GM12878 (cell line): ENCODE measurements at regions not wholly inside any gene's neighbourhood (a gene's known extent, or its start where the extent isn't known, plus 50 kb on each side); places are given as distances from the start of the nearest gene placed in this dataset.

Experiments used
- BHLHE40 ChIP-seq, 2 experiments: fragments of 450-650 bp in 1 of 2; IDR thresholded peaks; 2 replicates each; pipeline ENCODE4 v1.6.1; 2011 to 2017; ENCODE audit warnings: low read depth in 2 of 2, borderline replicate concordance in 1 of 2, improper control_type of control experiment in 1 of 2, low read length in 1 of 2, mild to moderate bottlenecking in 1 of 2
- CTCF ChIP-seq, 3 experiments: IDR thresholded peaks in 2 of 3; conservative IDR thresholded peaks in 1 of 3; 2 replicates each; pipeline ENCODE4 v1.5.1; 2011; ENCODE audit warnings: low read depth in 3 of 3, low read length in 3 of 3, mild to moderate bottlenecking in 3 of 3, control low read depth in 2 of 3, moderate library complexity in 2 of 3, inconsistent platforms in 1 of 3, mixed read lengths in 1 of 3; ENCODE audit not compliant: control insufficient read depth in 2 of 3, insufficient read depth in 1 of 3; ENCODE audit errors: extremely low read depth in 1 of 3
- ESRRA ChIP-seq: IDR thresholded peaks from 2 replicates; pipeline ENCODE4 v1.6.1; 2012; ENCODE audit warnings: mild to moderate bottlenecking, low read length, improper control_type of control experiment
- FOXK2 ChIP-seq: fragments of 450-650 bp; IDR thresholded peaks from 2 replicates; pipeline ENCODE4 v1.6.1; 2017; ENCODE audit warnings: mild to moderate bottlenecking, moderate library complexity
- NFYA ChIP-seq: IDR thresholded peaks from 2 replicates; pipeline ENCODE4 v1.6.1; 2011; ENCODE audit warnings: low read depth, mild to moderate bottlenecking, low read length, improper control_type of control experiment, borderline replicate concordance
- POLR2AphosphoS5 ChIP-seq: IDR thresholded peaks from 2 replicates; pipeline ENCODE4 v1.6.1; 2011; ENCODE audit warnings: mild to moderate bottlenecking, low read length, inconsistent platforms
- RELA ChIP-seq: fragments of 450-650 bp; IDR thresholded peaks from 2 replicates; pipeline ENCODE4 v1.8.0; 2014; ENCODE audit warnings: borderline replicate concordance; ENCODE audit not compliant: partially characterized antibody
- REST ChIP-seq: IDR thresholded peaks from 2 replicates; pipeline ENCODE4 v1.6.1; 2012; ENCODE audit warnings: mild to moderate bottlenecking, low read depth, low read length
- SRF ChIP-seq, 2 experiments: IDR thresholded peaks; 2 replicates each; pipeline ENCODE4 v1.6.1; 2011; ENCODE audit warnings: low read depth in 2 of 2, low read length in 2 of 2, mild to moderate bottlenecking in 1 of 2, moderate library complexity in 1 of 2
- TARDBP ChIP-seq: IDR thresholded peaks from 2 replicates; pipeline ENCODE4 v1.6.1; 2016; ENCODE audit warnings: borderline replicate concordance
- ZZZ3 ChIP-seq: IDR thresholded peaks from 2 replicates; pipeline ENCODE4 v1.6.1; 2011; ENCODE audit warnings: low read depth; ENCODE audit not compliant: control insufficient read depth, insufficient read length

DNA sequence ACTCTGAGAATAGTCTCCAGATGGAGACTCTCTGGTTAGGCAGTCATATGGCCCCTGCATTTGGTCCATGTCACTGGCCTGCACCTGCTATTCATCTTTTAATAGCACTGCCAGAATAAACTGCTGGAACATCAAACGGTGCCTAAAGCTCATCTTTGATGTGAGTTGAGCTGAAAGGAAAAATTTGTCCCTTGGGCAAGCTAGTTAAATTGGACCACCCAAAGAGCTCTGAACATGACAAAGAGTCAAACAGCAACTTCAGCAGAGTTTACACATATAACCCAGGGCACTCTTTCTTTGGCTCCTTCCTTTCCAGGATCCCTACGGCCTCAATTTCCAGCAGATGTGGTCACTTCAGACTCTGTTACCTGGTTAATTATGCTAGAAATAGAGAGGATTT is 269.9 kb downstream of the RPL10L start:
- TF ChIP-seq ESRRA (no peak), CTCF (IDR thresholded peaks at IDR 0.05 in 2 of 3, conservative IDR thresholded peaks at IDR 0.05 in 1 of 3; ENCODE audit: control insufficient read depth in 2 of 3, extremely low read depth in 1 of 3, insufficient read depth in 1 of 3, low read depth in 3 of 3, low read length in 3 of 3) (no peak), BHLHE40 (IDR thresholded peaks at IDR 0.05; ENCODE audit: borderline replicate concordance in 1 of 2, low read depth in 2 of 2, low read length in 1 of 2) (no peak), RELA (no peak), POLR2AphosphoS5 (no peak), TARDBP (no peak), SRF (IDR thresholded peaks at IDR 0.05; ENCODE audit: low read depth in 2 of 2, low read length in 2 of 2) (no peak), REST (no peak), NFYA (no peak), FOXK2 (no peak), ZZZ3 (no peak)
